ENCODE measurements at regions not wholly inside any gene's neighbourhood (a gene's known extent, or its start where the extent isn't known, plus 50 kb on each side); places are given as distances from the start of the nearest gene placed in this dataset.

- DNase-seq: no peak
- no peaks in the 10 kb centered on the region for H3K9me3 ChIP-seq
- H3K27ac ChIP-seq: no peak overlapping the region
- H3K27me3 ChIP-seq: no peaks in the 10 kb centered on the region
- 17 to 68% methylated on average over 1 to 3 of the region's 3 CpGs for WGBS, 2 donors (ENCODE audit: low coverage in 1 of 2)
- no peak overlapping the region for H3K4me3 ChIP-seq
- TF ChIP-seq EP300 (IDR thresholded peaks at IDR 0.05; ENCODE audit: low read depth) (no peak), POLR2AphosphoS5 (IDR thresholded peaks at IDR 0.05) (no peak), CTCF (IDR thresholded peaks at IDR 0.05) (no peak), POLR2A (IDR thresholded peaks at IDR 0.05) (no peak)
- in situ Hi-C loops (cut with MboI; ENCODE audit: low pct_ligation_motif_present in 1 of 4, low pct_unique_long_range_greater_than_20kb in 1 of 4, low sequenced_read_pairs in 3 of 4) (no loop called here), intact Hi-C loops (cut with DNase I; ENCODE audit: low total_unique reads) (no loop called here)
- H3K4me1 ChIP-seq: no peaks in the 10 kb centered on the region
- H3K36me3 ChIP-seq: no peaks in the 10 kb centered on the region
These were observed 459.9 kb upstream of the AMOT start for GRCh38 chrX:113300580-113300979.

GRCh38 chrX:113297437-113297836, 456.8 kb upstream of the AMOT start:
- TF ChIP-seq POLR2A (IDR thresholded peaks at IDR 0.05) (no peak), EP300 (IDR thresholded peaks at IDR 0.05; ENCODE audit: low read depth) (no peak), POLR2AphosphoS5 (IDR thresholded peaks at IDR 0.05) (no peak), CTCF (IDR thresholded peaks at IDR 0.05) (no peak)
- H3K27ac ChIP-seq: no peak overlapping the region

GRCh38 chrX:113289503-113289902, 448.9 kb upstream of the AMOT start:
- Histone ChIP-seq H3K4me1 (no peaks in the 10 kb centered on the region), H3K9me3 (no peaks in the 10 kb centered on the region), H3K4me3 (no peak overlapping the region), H3K27me3 (no peaks in the 10 kb centered on the region), H3K36me3 (no peaks in the 10 kb centered on the region), H3K27ac (no peak overlapping the region)
- TF ChIP-seq POLR2AphosphoS5 (IDR thresholded peaks at IDR 0.05) (no peak), CTCF (IDR thresholded peaks at IDR 0.05) (no peak), EP300 (IDR thresholded peaks at IDR 0.05; ENCODE audit: low read depth) (no peak), POLR2A (IDR thresholded peaks at IDR 0.05) (no peak)
- intact Hi-C loops (cut with DNase I; ENCODE audit: low total_unique reads) (no loop called here), in situ Hi-C loops (cut with MboI; ENCODE audit: low pct_ligation_motif_present in 1 of 4, low pct_unique_long_range_greater_than_20kb in 1 of 4, low sequenced_read_pairs in 3 of 4) (no loop called here)
- DNase-seq: no peak
- WGBS, 2 donors (ENCODE audit: low coverage in 1 of 2): 60% methylated on average over 1 of the region's 1 CpG; no CpG with 5 or more reads in 1 of the 2 donors

More at GRCh38 chrX:113297437-113297836, 456.8 kb upstream of the AMOT start:
- H3K4me1 ChIP-seq: no peaks in the 10 kb centered on the region
- no peak overlapping the region for H3K4me3 ChIP-seq
- in situ Hi-C loops (cut with MboI; ENCODE audit: low pct_ligation_motif_present in 1 of 4, low pct_unique_long_range_greater_than_20kb in 1 of 4, low sequenced_read_pairs in 3 of 4): no loop called here
- no peak for DNase-seq
- no peaks in the 10 kb centered on the region for H3K9me3 ChIP-seq
- intact Hi-C loops (cut with DNase I; ENCODE audit: low total_unique reads): no loop called here
- no peaks in the 10 kb centered on the region for H3K36me3 ChIP-seq
- H3K27me3 ChIP-seq: no peaks in the 10 kb centered on the region

GRCh38 chrX:113287761-113288160, 447.1 kb upstream of the AMOT start:
- no peaks in the 10 kb centered on the region for H3K4me1 ChIP-seq
- no peaks in the 10 kb centered on the region for H3K27me3 ChIP-seq
- intact Hi-C loops (cut with DNase I; ENCODE audit: low total_unique reads): no loop called here
- 77 to 79% methylated on average over 2 to 4 of the region's 4 CpGs for WGBS, 2 donors (ENCODE audit: low coverage in 1 of 2)
- H3K36me3 ChIP-seq: no peaks in the 10 kb centered on the region
- H3K4me3 ChIP-seq: no peak overlapping the region
- DNase-seq: no peak
- no peak overlapping the region for H3K27ac ChIP-seq
- in situ Hi-C loops (cut with MboI; ENCODE audit: low pct_ligation_motif_present in 1 of 4, low pct_unique_long_range_greater_than_20kb in 1 of 4, low sequenced_read_pairs in 3 of 4): no loop called here
- H3K9me3 ChIP-seq: no peaks in the 10 kb centered on the region
- TF ChIP-seq EP300 (IDR thresholded peaks at IDR 0.05; ENCODE audit: low read depth) (no peak), POLR2AphosphoS5 (IDR thresholded peaks at IDR 0.05) (no peak), POLR2A (IDR thresholded peaks at IDR 0.05) (no peak), CTCF (IDR thresholded peaks at IDR 0.05) (no peak)
